T1000 (cell line): ENCODE measurements at regions not wholly inside any gene's neighbourhood (a gene's known extent, or its start where the extent isn't known, plus 50 kb on each side); places are given as distances from the start of the nearest gene placed in this dataset.

Source experiments
- DNase-seq: peaks from one replicate; lab custom pipeline; 2025; ENCODE audit warnings: mixed read lengths; lab: John Stamatoyannopoulos, UW

DNA sequence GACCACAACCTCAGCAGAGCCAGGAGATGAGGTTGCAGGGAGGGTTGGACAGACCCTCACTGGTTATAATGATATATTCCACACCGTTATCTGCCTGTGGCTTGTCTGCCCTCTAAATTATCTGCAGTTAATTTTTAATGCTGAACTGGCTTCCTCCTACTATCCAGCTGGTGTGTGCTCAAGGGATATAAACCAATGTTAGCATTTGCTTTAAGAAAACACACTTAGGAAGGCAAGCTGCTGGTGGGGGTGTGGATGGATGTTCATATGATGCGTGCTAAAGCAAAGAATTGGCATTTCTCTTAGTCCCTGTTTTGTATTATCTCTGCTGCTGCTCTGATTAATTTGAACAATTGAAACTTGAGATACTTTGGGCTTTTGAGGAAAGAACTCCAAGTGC, 132.2 kb upstream of the NPVF start:
- no peak for DNase-seq

GRCh38 chr7:25361387-25361786, 133.1 kb upstream of the NPVF start:
- DNase-seq = no peak

GRCh38 chr7:25361863-25362262, 133.6 kb upstream of the NPVF start:
- DNase-seq = no peak

GRCh38 chr7:25368599-25369201, 140.4 kb upstream of the NPVF start:
- no peak for DNase-seq

GRCh38 chr7:25369786-25370185, 141.5 kb upstream of the NPVF start:
- no peak for DNase-seq

DNA sequence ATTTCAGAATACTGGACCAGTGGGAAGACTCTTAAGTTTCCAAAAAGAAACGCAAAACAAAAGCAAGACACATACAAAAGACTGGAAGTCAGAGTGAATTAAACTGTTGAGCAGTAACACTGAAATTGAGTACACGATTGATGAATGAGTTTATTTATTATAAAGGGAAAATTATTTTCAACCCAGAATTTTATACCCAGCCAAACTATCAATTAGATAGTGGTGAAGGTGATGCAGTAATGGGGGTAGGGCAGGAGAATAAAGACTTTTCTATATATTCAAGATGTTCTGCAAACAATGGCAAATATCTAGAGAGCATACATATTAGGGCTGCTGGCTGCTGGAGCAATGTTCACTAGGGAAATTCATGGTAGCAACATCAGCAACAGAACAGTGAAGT, 143.7 kb upstream of the NPVF start:
- DNase-seq = no peak

DNA sequence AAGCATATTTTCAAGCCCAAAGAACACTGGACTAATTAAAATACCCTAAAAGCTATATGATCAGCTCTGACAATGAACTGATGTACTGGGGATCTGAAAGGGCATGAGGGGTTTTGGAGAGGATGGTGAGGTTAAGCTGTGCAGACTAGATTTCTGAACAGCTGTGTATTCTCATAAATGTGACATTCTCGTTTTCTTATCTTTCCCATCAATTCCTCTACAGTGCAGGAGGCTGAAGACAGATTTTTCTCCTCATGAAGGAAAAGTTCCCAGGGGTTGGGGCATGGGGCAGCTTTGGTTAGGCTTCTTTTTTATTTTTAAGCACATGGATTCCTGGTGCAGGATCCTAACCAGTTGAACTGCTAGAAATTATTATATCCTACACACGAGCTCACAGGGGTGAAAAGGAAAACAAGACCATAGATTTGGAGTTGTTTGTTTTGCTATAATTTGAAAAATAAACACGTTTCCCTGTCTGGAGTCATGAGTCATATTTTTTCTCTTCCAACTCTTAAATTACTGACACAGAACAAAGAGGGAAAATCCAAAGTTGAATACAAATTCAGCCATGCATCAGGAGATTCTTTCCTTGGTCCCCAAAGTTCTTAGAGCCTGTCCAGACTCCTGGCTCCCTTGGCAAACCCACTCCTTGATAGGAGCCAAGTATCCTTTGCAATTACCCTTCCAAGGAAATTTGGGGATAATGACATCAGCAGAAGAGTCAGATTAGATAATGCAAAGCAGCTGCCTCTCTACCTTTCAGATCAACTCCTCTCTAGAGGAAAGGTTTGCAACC, 147.7 kb upstream of the NPVF start:
- no peak for DNase-seq

DNA sequence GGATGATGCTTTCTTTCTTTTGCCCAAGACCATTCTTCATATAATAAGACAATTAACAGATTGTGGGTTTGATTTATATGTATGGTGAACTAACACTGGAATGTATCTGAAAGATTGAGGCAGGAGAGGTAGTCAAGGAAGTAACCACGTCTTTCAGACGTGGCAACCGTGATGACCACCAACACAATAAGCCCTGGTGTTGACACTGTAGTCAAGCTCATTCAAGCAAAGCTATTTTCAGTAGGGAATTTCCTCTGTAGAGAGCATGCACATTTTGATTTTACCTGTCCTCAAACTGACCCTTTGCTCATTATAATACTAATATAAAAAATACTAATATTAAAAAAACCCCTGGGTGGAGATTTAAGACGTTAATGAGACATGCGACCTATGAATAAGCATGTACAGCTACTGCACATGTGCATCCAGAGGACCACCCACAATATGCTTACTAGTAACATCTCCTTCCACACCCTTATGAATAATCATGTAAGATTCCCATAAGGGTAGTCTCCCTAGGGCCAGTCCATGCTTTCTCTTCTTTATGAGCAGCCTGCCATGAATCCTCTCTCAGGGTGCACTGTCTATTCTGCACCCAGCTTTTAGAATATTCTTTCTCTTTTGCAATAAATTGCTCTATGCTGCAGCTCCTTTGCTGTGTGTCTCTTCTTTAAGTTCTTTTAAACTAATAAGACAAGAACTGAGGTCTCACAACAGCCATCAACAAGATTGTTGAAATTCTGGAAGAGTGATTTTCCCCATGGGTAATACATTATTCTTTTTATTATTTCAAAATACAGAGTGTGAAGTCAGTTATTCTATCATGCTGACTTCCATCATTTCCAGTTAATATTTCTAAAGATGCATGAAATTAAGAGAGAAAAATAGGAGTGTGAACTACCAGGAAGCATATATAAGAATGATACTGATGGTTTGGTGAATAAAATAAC, 151.3 kb upstream of the NPVF start:
- DNase-seq = no peak

- DNase-seq = no peak
Measured at GRCh38 chr7:25381818-25382589, 153.7 kb upstream of the NPVF start.

- no peak for DNase-seq
Measured at GRCh38 chr7:25382869-25383268, 154.6 kb upstream of the NPVF start.

GRCh38 chr7:25383402-25383801, 155.1 kb upstream of the NPVF start:
- no peak for DNase-seq

- no peak for DNase-seq
Measured at GRCh38 chr7:25384788-25385505, 156.7 kb upstream of the NPVF start.

GRCh38 chr7:25385506-25386136, 157.3 kb upstream of the NPVF start:
- no peak for DNase-seq

GRCh38 chr7:25386311-25386744, 158.0 kb upstream of the NPVF start:
- no peak for DNase-seq

- DNase-seq = no peak
Measured at GRCh38 chr7:25388681-25389080, 160.4 kb upstream of the NPVF start.

- no peak for DNase-seq
Measured at GRCh38 chr7:25389489-25390106, 161.3 kb upstream of the NPVF start.

DNA sequence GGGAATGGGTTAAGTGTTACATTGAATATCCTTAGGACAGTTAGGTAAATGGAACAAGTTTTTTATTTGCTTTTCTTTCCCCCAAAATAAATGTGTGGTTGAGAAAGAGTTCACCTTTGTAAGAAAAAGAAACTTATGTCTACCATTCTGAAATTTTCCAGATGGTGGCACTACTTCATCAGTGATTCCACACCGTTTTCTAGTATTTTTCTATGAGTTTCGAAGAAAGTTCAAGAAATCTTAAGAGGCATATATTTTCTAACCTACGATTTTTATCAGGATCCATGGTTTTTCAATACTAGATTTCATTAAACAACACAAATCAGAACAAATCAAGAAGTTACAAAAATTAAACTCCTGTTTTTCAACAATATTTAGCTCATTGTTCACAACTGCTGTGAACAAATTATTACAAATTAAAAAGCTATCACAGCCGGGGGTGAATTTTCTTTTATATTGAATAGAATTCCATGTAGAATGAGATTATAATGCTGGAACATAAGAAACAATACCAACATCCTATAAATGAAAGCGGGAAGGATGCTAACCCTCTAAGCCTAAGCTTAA, 163.1 kb upstream of the NPVF start:
- DNase-seq = no peak

GRCh38 chr7:25391961-25392587, 163.8 kb upstream of the NPVF start:
- no peak for DNase-seq

GRCh38 chr7:25392588-25393338, 164.5 kb upstream of the NPVF start:
- no peak for DNase-seq
